Esophagus squamous epithelium (tissue), 4 donors: ENCODE measurements at regions not wholly inside any gene's neighbourhood (a gene's known extent, or its start where the extent isn't known, plus 50 kb on each side); places are given as distances from the start of the nearest gene placed in this dataset.

Experiments used
- CTCF ChIP-seq, 6 experiments: fragments of 450-650 bp in 4 of 6; fragments of 200-600 bp in 2 of 6; sonication (generic) in 2 of 6; IDR thresholded peaks; one replicate each; pipeline ENCODE4 v1.5.1; 2016 to 2019; ENCODE audit warnings: antibody characterized with exemption in 6 of 6, mild to moderate bottlenecking in 4 of 6, moderate library complexity in 4 of 6
- POLR2A ChIP-seq, 4 donors: fragments of 450-650 bp; IDR thresholded peaks; one replicate each; pipeline ENCODE4 v1.6.1; 2017; ENCODE audit warnings: antibody characterized with exemption in 4 of 4, mild to moderate bottlenecking in 4 of 4, moderate library complexity in 3 of 4

- no peak for TF ChIP-seq CTCF (IDR thresholded peaks at IDR 0.05)
- no peak for TF ChIP-seq POLR2A (IDR thresholded peaks at IDR 0.05)
These were observed 60.0 kb downstream of the C9orf50 start for GRCh38 chr9:129560881-129561306.
